Motor neuron (in vitro differentiated cells): ENCODE measurements at regions not wholly inside any gene's neighbourhood (a gene's known extent, or its start where the extent isn't known, plus 50 kb on each side); places are given as distances from the start of the nearest gene placed in this dataset.

Experiments
- ATAC-seq, 8 experiments: fragments of 200-7000 bp; cut with Tn5 transposase; replicated peaks in 6 of 8; 2 replicates each; pipeline ENCODE4 v1.8.0; 2021; ENCODE audit warnings: mild to moderate bottlenecking in 8 of 8, moderate library complexity in 8 of 8
- H3K27ac ChIP-seq, 2 donors: fragments of 250-450 bp; sonication (Bioruptor Pico); 2 replicates each; pipeline ENCODE4 v1.9.0; 2021; ENCODE audit warnings: antibody characterized with exemption in 2 of 2, mild to moderate bottlenecking in 2 of 2, moderate library complexity in 1 of 2
- H3K4me1 ChIP-seq, 2 donors: fragments of 250-450 bp; sonication (Bioruptor Pico); replicated peaks in 1 of 2; 2 replicates each; pipeline ENCODE4 v1.6.1; 2021; ENCODE audit warnings: antibody characterized with exemption in 2 of 2, mild to moderate bottlenecking in 2 of 2, moderate library complexity in 1 of 2
- H3K4me3 ChIP-seq, 5 donors: fragments of 250-450 bp; sonication (Bioruptor Pico); 2 replicates each; pipeline ENCODE4 v1.9.0; 2021; ENCODE audit warnings: antibody characterized with exemption in 5 of 5, mild to moderate bottlenecking in 5 of 5, moderate library complexity in 4 of 5
- WGBS, 10 experiments: fragments of 450-650 bp; shearing (Covaris generic); methylation state at CpG; one replicate each; pipeline ENCODE4 v1.0.0; 2022; 5-methylcytosine and 5-hydroxymethylcytosine counted together
- in situ Hi-C, 9 experiments: fragments of 400-800 bp; cut with MboI; loops; one replicate each; pipeline ENCODE4 v1.15.0; 2021; ENCODE audit warnings: low sequenced_read_pairs in 9 of 9, low pct_unique_long_range_greater_than_20kb in 2 of 9; ENCODE audit not compliant: unreplicated experiment in 9 of 9

DNA sequence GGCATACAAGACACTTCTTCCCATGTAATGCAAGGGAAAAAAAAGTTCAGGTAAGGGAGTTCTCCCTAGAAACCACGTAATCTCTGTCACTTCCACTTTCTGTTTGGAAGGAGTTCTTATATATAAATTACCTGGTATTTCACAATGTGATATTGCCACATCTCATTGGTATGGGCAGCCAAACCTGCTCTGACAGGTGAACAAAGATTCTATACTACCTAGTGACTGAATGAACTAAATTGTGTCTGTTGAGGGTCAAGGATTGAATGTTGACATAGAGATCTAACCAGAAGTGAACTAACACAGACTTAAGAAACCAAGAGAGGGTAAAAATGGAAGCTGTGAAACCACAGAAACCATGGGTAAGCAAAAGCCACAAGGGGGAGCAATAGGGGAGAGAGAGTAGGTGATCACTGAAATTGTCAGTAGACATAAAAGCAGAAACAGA is 161.3 kb downstream of the RPL10L start:
- no peak overlapping the region for H3K27ac ChIP-seq
- no peak for ATAC-seq
- no peak overlapping the region for H3K4me3 ChIP-seq
- WGBS, 10 experiments, result 0 to 100% (median 75%) methylated on average over 1 of the region's 1 CpG; no CpG with 5 or more reads in 3 of the 10 experiments
- H3K4me1 ChIP-seq, result no peaks in the 10 kb centered on the region
- in situ Hi-C loops, result no loop called here

GRCh38 chr14:46488374-46488773 is 163.2 kb downstream of the RPL10L start:
- 0 to 98% (median 85%) methylated on average over 1 to 5 of the region's 5 CpGs; no CpG with 5 or more reads in 1 of the 10 experiments for WGBS, 10 experiments

GRCh38 chr14:46487582-46488350 is 163.8 kb downstream of the RPL10L start:
- Histone ChIP-seq H3K27ac (no peak overlapping the region), H3K4me1 (no peaks in the 10 kb centered on the region), H3K4me3 (no peak overlapping the region)
- in situ Hi-C loops, result no loop called here
- 20 to 100% (median 94%) methylated on average over 2 to 8 of the region's 10 CpGs; no CpG with 5 or more reads in 1 of the 10 experiments for WGBS, 10 experiments
- ATAC-seq, result no peak

More at GRCh38 chr14:46488374-46488773, 163.2 kb downstream of the RPL10L start:
- no peaks in the 10 kb centered on the region for H3K4me1 ChIP-seq
- no peak overlapping the region for H3K27ac ChIP-seq
- no peak overlapping the region for H3K4me3 ChIP-seq
- in situ Hi-C loops, result no loop called here
- no peak for ATAC-seq

GRCh38 chr14:46482200-46482599 is 169.4 kb downstream of the RPL10L start:
- in situ Hi-C loops, result no loop called here
- no peak overlapping the region for H3K27ac ChIP-seq
- H3K4me1 ChIP-seq, result peaks cover 0 to 12% of the 10 kb centered on the region in 2 donors
- no peak for ATAC-seq
- H3K4me3 ChIP-seq, result no peak overlapping the region

GRCh38 chr14:46480817-46481216 is 170.8 kb downstream of the RPL10L start:
- no peak for ATAC-seq
- H3K4me3 ChIP-seq, result no peak overlapping the region
- in situ Hi-C loops, result no loop called here
- WGBS, 10 experiments, result 0 to 100% (median 46%) methylated on average over 2 to 3 of the region's 3 CpGs; no CpG with 5 or more reads in 2 of the 10 experiments
- no peak overlapping the region for H3K27ac ChIP-seq
- peaks cover 0 to 12% of the 10 kb centered on the region in 2 donors for H3K4me1 ChIP-seq

- in situ Hi-C loops, result no loop called here
- no peak overlapping the region for H3K4me3 ChIP-seq
- no peak for ATAC-seq
- no peak overlapping the region for H3K27ac ChIP-seq
- 0 to 100% (median 93%) methylated on average over 1 to 2 of the region's 2 CpGs; no CpG with 5 or more reads in 3 of the 10 experiments for WGBS, 10 experiments
- no peaks in the 10 kb centered on the region for H3K4me1 ChIP-seq
These were observed 179.3 kb downstream of the RPL10L start for GRCh38 chr14:46472261-46472660.

DNA sequence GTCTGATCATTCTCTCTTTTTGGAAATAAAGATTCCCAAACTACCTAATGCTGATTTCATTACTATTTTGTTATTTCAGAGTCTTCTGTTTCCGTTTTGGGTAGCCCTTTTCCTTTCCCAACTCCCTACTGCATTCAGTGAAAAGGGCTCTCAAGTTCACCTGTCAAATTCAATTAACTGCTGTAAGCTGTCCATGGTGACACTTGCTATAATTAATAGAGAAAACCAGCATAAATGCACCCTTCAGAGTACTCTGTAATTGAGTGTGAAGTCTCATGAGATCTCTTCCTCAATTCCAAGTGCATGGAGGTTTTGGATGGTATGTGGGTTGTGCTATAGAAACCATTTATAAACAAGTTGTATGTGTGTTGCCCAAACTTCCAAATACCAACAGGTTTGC is 187.2 kb downstream of the RPL10L start:
- WGBS, 10 experiments, result 0 to 100% (median 56%) methylated on average over 1 of the region's 1 CpG; no CpG with 5 or more reads in 1 of the 10 experiments
- in situ Hi-C loops, result no loop called here
- Histone ChIP-seq H3K27ac (no peak overlapping the region), H3K4me3 (no peak overlapping the region), H3K4me1 (no peaks in the 10 kb centered on the region)
- ATAC-seq, result no peak

GRCh38 chr14:46451800-46452199 is 199.8 kb downstream of the RPL10L start:
- in situ Hi-C loops, result no loop called here
- Histone ChIP-seq H3K4me3 (no peak overlapping the region), H3K4me1 (no peaks in the 10 kb centered on the region), H3K27ac (no peak overlapping the region)
- 4 to 100% (median 83%) methylated on average over 1 to 3 of the region's 3 CpGs for WGBS, 10 experiments
- no peak for ATAC-seq

DNA sequence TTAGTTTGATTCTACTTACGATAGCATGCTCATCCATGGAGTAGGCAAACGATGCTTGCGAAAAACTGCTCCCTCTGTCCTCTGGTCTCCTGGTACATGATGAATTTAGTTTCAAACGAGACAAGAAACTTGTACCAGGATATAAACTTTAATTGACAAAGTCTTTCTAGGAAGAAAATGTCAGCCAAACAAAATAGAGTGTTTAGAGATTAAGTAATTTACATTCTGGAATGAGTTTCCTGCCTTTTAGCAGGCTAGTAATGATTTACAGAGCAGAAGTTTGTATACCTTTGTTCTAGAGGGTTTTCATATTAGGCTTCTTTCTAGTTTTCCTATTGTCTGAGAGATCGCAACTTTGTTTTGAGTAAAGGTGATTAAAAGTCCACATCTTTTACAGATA is 206.9 kb downstream of the RPL10L start:
- H3K27ac ChIP-seq, result no peak overlapping the region
- no peak overlapping the region for H3K4me3 ChIP-seq
- in situ Hi-C loops, result no loop called here
- no peaks in the 10 kb centered on the region for H3K4me1 ChIP-seq
- ATAC-seq, result no peak
- 20 to 76% (median 65%) methylated on average over 1 to 5 of the region's 5 CpGs for WGBS, 10 experiments

- ATAC-seq, result no peak
- Histone ChIP-seq H3K27ac (no peak overlapping the region), H3K4me1 (no peaks in the 10 kb centered on the region), H3K4me3 (no peak overlapping the region)
- 11 to 100% (median 96%) methylated on average over 2 to 3 of the region's 3 CpGs for WGBS, 10 experiments
- in situ Hi-C loops, result no loop called here
These were observed 218.2 kb downstream of the RPL10L start for GRCh38 chr14:46433381-46433780.

- WGBS, 10 experiments, result 0 to 80% (median 50%) methylated on average over 1 to 2 of the region's 2 CpGs; no CpG with 5 or more reads in 4 of the 10 experiments
These were observed 219.1 kb downstream of the RPL10L start for GRCh38 chr14:46432516-46432915.

GRCh38 chr14:46417066-46417465 is 234.5 kb downstream of the RPL10L start:
- no peak overlapping the region for H3K27ac ChIP-seq
- in situ Hi-C loops, result no loop called here
- no peaks in the 10 kb centered on the region for H3K4me1 ChIP-seq
- no peak overlapping the region for H3K4me3 ChIP-seq
- no peak for ATAC-seq

More at GRCh38 chr14:46432516-46432915, 219.1 kb downstream of the RPL10L start:
- Histone ChIP-seq H3K27ac (no peak overlapping the region), H3K4me1 (no peaks in the 10 kb centered on the region), H3K4me3 (no peak overlapping the region)
- in situ Hi-C loops, result no loop called here
- peak in 1 of 8 experiments; percentile 32 for ATAC-seq

DNA sequence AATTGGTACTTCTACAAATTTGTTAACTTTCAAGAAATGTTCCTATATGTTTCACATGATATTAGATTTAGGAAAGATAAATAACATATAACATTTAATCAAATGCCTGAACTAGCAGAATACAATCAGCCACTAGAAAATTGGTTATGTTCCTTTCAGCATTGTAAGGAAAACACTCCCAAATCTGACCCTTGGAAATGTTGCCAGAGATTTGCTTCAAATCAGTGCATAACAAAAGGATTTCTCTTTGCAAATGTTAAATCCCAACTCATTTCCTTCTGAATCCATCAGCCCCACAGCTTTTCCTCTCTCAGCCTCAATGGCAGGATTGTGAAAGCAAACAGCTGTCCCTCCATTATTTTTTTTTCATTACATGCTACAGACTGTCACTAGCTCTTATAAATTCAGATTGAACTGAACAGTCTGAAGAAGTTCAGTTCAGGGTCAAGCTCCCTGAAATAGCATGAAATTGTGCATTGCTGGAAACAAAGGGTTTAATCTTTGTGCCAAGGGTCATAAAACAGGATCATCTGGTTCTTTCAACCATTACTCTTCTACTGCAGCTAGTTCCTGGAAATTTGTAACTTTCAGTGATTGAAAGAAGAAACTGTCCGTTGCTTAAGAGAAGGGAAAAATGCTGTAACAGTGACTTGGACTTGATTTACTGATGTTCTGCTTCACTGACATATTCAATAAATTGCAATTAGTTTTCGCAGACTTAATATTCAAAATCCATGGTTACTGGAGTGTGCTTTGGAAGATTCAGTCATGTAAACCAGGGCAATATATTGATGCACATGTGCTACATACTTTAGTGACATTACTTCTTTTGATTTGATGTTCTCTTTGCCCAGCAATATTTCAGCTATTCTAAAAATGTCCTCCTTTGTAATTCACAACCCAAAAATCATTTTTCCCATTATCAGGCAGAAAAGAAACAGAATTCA is 246.4 kb downstream of the RPL10L start:
- Histone ChIP-seq H3K4me3 (no peak overlapping the region), H3K4me1 (peaks cover 28 to 67% of the 10 kb centered on the region in 2 donors), H3K27ac (peak overlapping the region; percentile 77 to 81)
- WGBS, 10 experiments, result 0 to 10% (median 3%) methylated on average over 1 to 2 of the region's 2 CpGs; no CpG with 5 or more reads in 2 of the 10 experiments
- in situ Hi-C loops, result no loop called here
- peak in 6 of 8 experiments; percentile 34 to 95 (median 92) for ATAC-seq
